ENCODE measurements at regions not wholly inside any gene's neighbourhood (a gene's known extent, or its start where the extent isn't known, plus 50 kb on each side); places are given as distances from the start of the nearest gene placed in this dataset.

DNA sequence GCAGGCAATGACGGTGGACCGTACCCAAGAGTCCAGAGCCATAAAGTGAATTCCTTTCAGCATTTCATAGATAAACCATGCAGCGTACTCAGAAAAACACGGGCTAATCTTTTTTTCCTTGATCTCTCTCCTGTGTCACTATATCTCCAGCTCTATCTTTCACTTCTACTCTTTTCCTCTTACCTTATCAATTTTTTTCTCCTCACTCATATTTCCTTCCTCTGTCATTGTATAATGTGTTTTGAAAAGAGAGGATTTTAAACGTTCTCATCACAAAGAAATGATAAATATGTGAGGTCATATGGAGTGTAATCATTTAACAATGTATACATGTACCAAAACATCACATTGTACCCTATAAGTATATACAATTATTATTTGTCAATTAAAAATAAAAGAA lies 176.5 kb downstream of the CPE start:
- no peak overlapping the region for H3K27ac ChIP-seq (ENCODE audit: control insufficient read depth, insufficient read depth, low read length)
- TF ChIP-seq EZH2 (IDR thresholded peaks at IDR 0.05; ENCODE audit: low read length) (no peak), CTCF (optimal IDR thresholded peaks at IDR 0.05 in 1 of 3, IDR thresholded peaks at IDR 0.05 in 1 of 3, conservative IDR thresholded peaks at IDR 0.05 in 1 of 3; ENCODE audit: extremely low read depth in 1 of 3, insufficient read depth in 2 of 3, low read length in 3 of 3) (no peak)
- FAIRE-seq = no peak
- no peaks in the 10 kb centered on the region for H3K27me3 ChIP-seq (ENCODE audit: control insufficient read depth, extremely low read depth, insufficient read depth, low read length)
- H3K4me2 ChIP-seq (ENCODE audit: control insufficient read depth, extremely low read depth, insufficient read depth, low read depth, low read length) = no peak overlapping the region
- dilution Hi-C loops (cut with MboI; ENCODE audit: extremely low pct_ligation_motif_present, low sequenced_read_pairs) = no loop called here
- no peaks in the 10 kb centered on the region for H3K9me1 ChIP-seq (ENCODE audit: control insufficient read depth, extremely low read depth, insufficient read depth, low read length)
- H3K9ac ChIP-seq (ENCODE audit: control insufficient read depth, extremely low read depth, insufficient read depth, low read length) = no peak overlapping the region
- no peak overlapping the region for H2AFZ ChIP-seq (ENCODE audit: control insufficient read depth, low read length)
- H3K79me2 ChIP-seq (ENCODE audit: control insufficient read depth, insufficient read depth, low read length) = no peaks in the 10 kb centered on the region
- no peaks in the 10 kb centered on the region for H4K20me1 ChIP-seq (ENCODE audit: control insufficient read depth, extremely low read depth, insufficient read depth, low read length)
- H3K9me3 ChIP-seq (ENCODE audit: control insufficient read depth, low read depth, low read length) = no peaks in the 10 kb centered on the region
- H3K4me3 ChIP-seq (ENCODE audit: control insufficient read depth in 2 of 3, extremely low read depth in 1 of 3, insufficient read depth in 2 of 3, low read depth in 1 of 3, low read length in 3 of 3) = no peak overlapping the region
- no peaks in the 10 kb centered on the region for H3K4me1 ChIP-seq (ENCODE audit: control insufficient read depth, extremely low read depth, insufficient read depth, low read length)
- H3K36me3 ChIP-seq (ENCODE audit: control insufficient read depth in 2 of 2, extremely low read depth in 1 of 2, insufficient read depth in 2 of 2, low read length in 2 of 2) = no peaks in the 10 kb centered on the region
- no peak for DNase-seq (ENCODE audit: low read depth, low spot score)

DNA sequence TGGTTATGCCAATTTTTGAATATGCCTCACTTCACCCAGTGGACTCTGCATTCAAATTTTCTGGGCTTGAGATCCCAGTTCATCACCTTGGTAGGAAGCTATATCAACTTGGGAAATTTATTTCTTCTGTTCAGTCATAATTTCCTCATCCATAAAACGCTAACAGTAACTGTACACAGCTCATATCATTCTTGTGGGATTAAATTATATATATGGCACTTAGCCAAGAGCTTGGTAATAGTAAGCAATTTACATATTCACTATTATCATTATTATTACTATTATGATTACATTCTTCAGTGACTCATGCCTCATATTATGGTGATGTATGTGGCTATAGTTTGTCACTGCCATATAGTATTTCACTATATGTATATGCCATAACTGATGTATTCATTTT lies 177.6 kb downstream of the CPE start:
- H3K9me1 ChIP-seq (ENCODE audit: control insufficient read depth, extremely low read depth, insufficient read depth, low read length) = no peaks in the 10 kb centered on the region
- H3K9me3 ChIP-seq (ENCODE audit: control insufficient read depth, low read depth, low read length) = no peaks in the 10 kb centered on the region
- H3K4me3 ChIP-seq (ENCODE audit: control insufficient read depth in 2 of 3, extremely low read depth in 1 of 3, insufficient read depth in 2 of 3, low read depth in 1 of 3, low read length in 3 of 3) = no peak overlapping the region
- no peak overlapping the region for H3K27ac ChIP-seq (ENCODE audit: control insufficient read depth, insufficient read depth, low read length)
- TF ChIP-seq EZH2 (IDR thresholded peaks at IDR 0.05; ENCODE audit: low read length) = no peak
- no peak for TF ChIP-seq CTCF (optimal IDR thresholded peaks at IDR 0.05 in 1 of 3, IDR thresholded peaks at IDR 0.05 in 1 of 3, conservative IDR thresholded peaks at IDR 0.05 in 1 of 3; ENCODE audit: extremely low read depth in 1 of 3, insufficient read depth in 2 of 3, low read length in 3 of 3)
- DNase-seq (ENCODE audit: low read depth, low spot score) (no peak), FAIRE-seq (no peak)
- H2AFZ ChIP-seq (ENCODE audit: control insufficient read depth, low read length) = no peak overlapping the region
- no peak overlapping the region for H3K4me2 ChIP-seq (ENCODE audit: control insufficient read depth, extremely low read depth, insufficient read depth, low read depth, low read length)
- dilution Hi-C loops (cut with MboI; ENCODE audit: extremely low pct_ligation_motif_present, low sequenced_read_pairs) = no loop called here
- H3K9ac ChIP-seq (ENCODE audit: control insufficient read depth, extremely low read depth, insufficient read depth, low read length) = no peak overlapping the region
- no peaks in the 10 kb centered on the region for H3K4me1 ChIP-seq (ENCODE audit: control insufficient read depth, extremely low read depth, insufficient read depth, low read length)
- no peaks in the 10 kb centered on the region for H3K79me2 ChIP-seq (ENCODE audit: control insufficient read depth, insufficient read depth, low read length)
- H3K36me3 ChIP-seq (ENCODE audit: control insufficient read depth in 2 of 2, extremely low read depth in 1 of 2, insufficient read depth in 2 of 2, low read length in 2 of 2) = no peaks in the 10 kb centered on the region
- no peaks in the 10 kb centered on the region for H3K27me3 ChIP-seq (ENCODE audit: control insufficient read depth, extremely low read depth, insufficient read depth, low read length)
- no peaks in the 10 kb centered on the region for H4K20me1 ChIP-seq (ENCODE audit: control insufficient read depth, extremely low read depth, insufficient read depth, low read length)
